Naive B cell (primary cell): ENCODE measurements at regions not wholly inside any gene's neighbourhood (a gene's known extent, or its start where the extent isn't known, plus 50 kb on each side); places are given as distances from the start of the nearest gene placed in this dataset.

ENCODE experiments used
- ATAC-seq, 2 donors: fragments of 150-1000 bp; cut with Tn5 transposase; 2 replicates each; pipeline ENCODE4 v1.10.0; 2021; ENCODE audit warnings: low read depth in 2 of 2, mild to moderate bottlenecking in 2 of 2, moderate library complexity in 2 of 2
- DNase-seq: peaks from one replicate; pipeline ENCODE4 v3.0.0; 2022
- H3K27ac Mint-ChIP-seq, 6 donors: one replicate each; pipeline ENCODE4 v1.8.0; 2020 to 2022; ENCODE audit warnings: mild to moderate bottlenecking in 6 of 6, mixed read lengths in 6 of 6, moderate library complexity in 5 of 6, inconsistent platforms in 2 of 6
- H3K27me3 Mint-ChIP-seq, 3 donors: one replicate each; pipeline ENCODE4 v1.8.0; 2021 to 2022; ENCODE audit warnings: mixed read lengths in 3 of 3, mild to moderate bottlenecking in 1 of 3
- H3K36me3 Mint-ChIP-seq, 2 donors: one replicate each; pipeline ENCODE4 v1.8.0; 2020 to 2022; ENCODE audit warnings: mixed read lengths in 2 of 2, inconsistent platforms in 1 of 2, mild to moderate bottlenecking in 1 of 2
- H3K4me1 Mint-ChIP-seq, 3 donors: one replicate each; pipeline ENCODE4 v1.8.0; 2020 to 2022; ENCODE audit warnings: mixed read lengths in 3 of 3, inconsistent platforms in 1 of 3, mild to moderate bottlenecking in 1 of 3, moderate library complexity in 1 of 3
- H3K4me3 Mint-ChIP-seq, 8 donors: one replicate each; pipeline ENCODE4 v1.8.0; 2020 to 2022; ENCODE audit warnings: mild to moderate bottlenecking in 8 of 8, mixed read lengths in 8 of 8, moderate library complexity in 8 of 8, inconsistent platforms in 2 of 8
- H3K9me3 Mint-ChIP-seq, 7 donors: one replicate each; pipeline ENCODE4 v1.8.0; 2020 to 2022; ENCODE audit warnings: mixed read lengths in 7 of 7, mild to moderate bottlenecking in 5 of 7, inconsistent platforms in 2 of 7, moderate library complexity in 1 of 7

GRCh38 chr11:11076879-11077278 lies 219.0 kb upstream of the ZBED5 start:
- ATAC-seq (no peak), DNase-seq (no peak)
- Mint-ChIP-seq H3K9me3 (no peaks in the 10 kb centered on the region), H3K27ac (no peak overlapping the region), H3K36me3 (no peaks in the 10 kb centered on the region), H3K4me1 (no peaks in the 10 kb centered on the region), H3K27me3 (peaks cover 28 to 45% (median 45%) of the 10 kb centered on the region in 3 donors), H3K4me3 (no peak overlapping the region)

DNA sequence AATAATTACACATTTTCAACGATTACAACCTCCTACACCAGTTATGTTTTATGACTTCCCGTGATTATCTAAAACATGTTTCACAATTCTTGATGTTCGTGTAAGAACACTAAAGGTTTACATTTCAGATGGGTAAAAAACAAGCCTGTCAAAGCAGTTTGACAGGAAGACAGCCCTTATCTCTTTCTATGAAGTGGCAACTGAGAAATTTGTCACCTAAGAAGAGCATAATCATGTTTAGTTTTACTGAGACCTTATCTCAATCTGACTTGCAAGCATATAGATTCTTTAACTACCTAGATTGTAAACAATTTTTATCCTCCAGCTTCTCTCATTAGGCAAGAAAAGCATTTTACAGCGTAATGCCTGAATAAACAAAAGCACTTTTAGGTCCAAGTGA lies 218.4 kb upstream of the ZBED5 start:
- Mint-ChIP-seq H3K9me3 (no peaks in the 10 kb centered on the region), H3K4me3 (no peak overlapping the region), H3K4me1 (no peaks in the 10 kb centered on the region), H3K36me3 (no peaks in the 10 kb centered on the region), H3K27me3 (peaks cover 33 to 50% (median 49%) of the 10 kb centered on the region in 3 donors), H3K27ac (no peak overlapping the region)
- ATAC-seq (no peak), DNase-seq (no peak)

DNA sequence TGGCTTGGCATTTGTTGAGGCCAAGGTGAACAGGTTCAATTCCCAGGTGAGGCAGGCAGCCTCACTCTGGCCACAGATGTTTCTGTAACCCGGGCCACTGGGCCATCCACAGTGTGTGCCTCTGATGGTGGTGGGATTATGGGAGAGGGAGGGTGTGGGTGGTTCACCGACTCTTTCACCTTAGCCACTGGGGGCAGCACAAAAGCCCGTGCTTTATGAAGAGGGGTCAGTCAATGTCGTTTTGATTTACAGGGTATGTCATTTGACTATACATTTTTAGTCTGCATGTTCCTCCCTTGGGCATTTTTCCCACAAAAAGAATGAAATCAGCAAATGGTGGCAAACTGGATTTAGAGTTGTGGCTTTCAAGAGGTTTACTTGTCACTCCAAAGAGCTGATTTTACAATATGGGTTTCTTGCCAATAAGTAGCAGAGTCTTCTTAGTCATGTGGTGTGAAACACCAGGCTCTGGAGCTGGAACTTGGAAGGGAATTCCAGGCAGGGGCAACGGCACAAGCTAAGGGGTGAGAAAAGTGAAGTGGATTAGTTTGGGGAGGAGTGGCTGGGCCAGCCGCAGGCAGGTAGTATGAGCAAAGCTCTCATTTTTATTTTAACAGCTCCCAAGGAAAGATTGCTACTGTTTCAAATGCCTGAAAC lies 217.8 kb upstream of the ZBED5 start:
- Mint-ChIP-seq H3K9me3 (no peaks in the 10 kb centered on the region), H3K4me3 (no peak overlapping the region), H3K27me3 (peaks cover 28 to 45% (median 44%) of the 10 kb centered on the region in 3 donors), H3K36me3 (no peaks in the 10 kb centered on the region), H3K27ac (peak overlapping the region in 1 of 6 donors; percentile 53), H3K4me1 (no peaks in the 10 kb centered on the region)
- ATAC-seq (no peak), DNase-seq (no peak)

DNA sequence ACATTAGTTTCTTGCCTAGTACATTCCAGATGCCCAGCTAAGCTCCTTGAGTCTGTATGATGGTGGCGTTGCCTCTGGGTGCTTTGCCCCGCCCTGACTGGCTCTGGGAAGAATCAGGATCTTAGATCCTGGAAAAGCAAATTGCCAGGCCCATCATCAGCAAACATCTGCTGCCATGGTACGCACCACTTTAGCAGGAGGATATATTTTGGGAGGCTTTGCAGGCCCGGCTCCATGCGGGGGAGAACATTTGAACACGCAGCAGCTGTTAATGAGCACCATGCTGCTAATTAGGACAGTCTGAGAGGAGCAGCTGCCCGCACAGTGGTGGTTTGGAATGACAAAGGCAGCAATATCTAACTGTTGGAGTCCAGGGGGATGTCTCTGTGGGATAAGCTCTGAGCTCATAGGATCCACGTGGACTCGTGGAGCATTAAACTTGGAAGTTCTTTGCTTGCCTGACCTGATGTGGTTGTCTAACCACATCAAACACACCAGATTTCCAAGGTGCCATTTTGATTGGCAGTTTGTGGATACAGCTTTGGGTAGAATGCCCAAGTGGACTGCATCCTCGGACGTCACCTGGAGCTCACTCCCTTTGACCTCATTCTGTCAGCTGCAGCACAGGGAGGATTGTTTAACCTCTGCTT lies 217.0 kb upstream of the ZBED5 start:
- DNase-seq = no peak

GRCh38 chr11:11073996-11074395 lies 216.1 kb upstream of the ZBED5 start:
- Mint-ChIP-seq H3K27ac (no peak overlapping the region), H3K9me3 (no peaks in the 10 kb centered on the region), H3K36me3 (no peaks in the 10 kb centered on the region), H3K4me1 (no peaks in the 10 kb centered on the region), H3K27me3 (peaks cover 20 to 35% (median 30%) of the 10 kb centered on the region in 3 donors), H3K4me3 (no peak overlapping the region)
- DNase-seq = no peak
- ATAC-seq = no peak

More for the DNA sequence above, 217.0 kb upstream of the ZBED5 start:
- ATAC-seq = no peak
- Mint-ChIP-seq H3K4me3 (peak overlapping the region in 1 of 8 donors; percentile 3), H3K36me3 (no peaks in the 10 kb centered on the region), H3K27ac (no peak overlapping the region), H3K4me1 (no peaks in the 10 kb centered on the region), H3K9me3 (no peaks in the 10 kb centered on the region), H3K27me3 (peaks cover 28 to 38% (median 38%) of the 10 kb centered on the region in 3 donors)

- ATAC-seq = no peak
These were observed 214.2 kb upstream of the ZBED5 start for GRCh38 chr11:11072067-11072466.

DNA sequence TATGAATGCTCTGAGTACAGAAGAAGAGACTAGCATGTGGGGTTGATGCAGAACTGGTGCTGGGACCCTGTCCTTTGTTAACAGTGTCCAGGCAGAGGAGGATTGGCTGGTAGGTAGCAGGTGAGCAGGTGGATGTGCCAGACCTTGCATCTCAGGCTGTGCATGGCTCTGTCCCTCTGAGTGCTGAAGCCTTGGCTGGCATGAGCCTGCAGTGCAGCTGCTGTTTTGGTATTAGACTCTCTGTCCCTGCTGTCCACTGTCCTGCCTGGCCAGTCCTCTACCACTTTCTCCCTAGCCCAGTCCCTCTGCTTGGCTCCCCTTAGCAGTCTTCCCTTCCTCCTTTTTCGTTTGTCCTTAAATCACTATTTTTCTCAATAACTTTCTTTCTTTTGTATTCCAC lies 213.6 kb upstream of the ZBED5 start:
- no peak for DNase-seq
- no peak overlapping the region for H3K4me3 Mint-ChIP-seq

More at GRCh38 chr11:11072067-11072466, 214.2 kb upstream of the ZBED5 start:
- no peaks in the 10 kb centered on the region for H3K36me3 Mint-ChIP-seq
- no peaks in the 10 kb centered on the region for H3K4me1 Mint-ChIP-seq
- no peaks in the 10 kb centered on the region for H3K9me3 Mint-ChIP-seq
- DNase-seq = no peak
- peaks cover 12 to 31% (median 19%) of the 10 kb centered on the region in 3 donors for H3K27me3 Mint-ChIP-seq
- no peak overlapping the region for H3K4me3 Mint-ChIP-seq
- no peak overlapping the region for H3K27ac Mint-ChIP-seq

GRCh38 chr11:11070976-11071375 lies 213.1 kb upstream of the ZBED5 start:
- no peaks in the 10 kb centered on the region for H3K36me3 Mint-ChIP-seq
- ATAC-seq = no peak
- no peak overlapping the region for H3K4me3 Mint-ChIP-seq

More for the DNA sequence above, 213.6 kb upstream of the ZBED5 start:
- no peaks in the 10 kb centered on the region for H3K4me1 Mint-ChIP-seq
- no peak overlapping the region for H3K27ac Mint-ChIP-seq
- ATAC-seq = no peak
- H3K36me3 Mint-ChIP-seq = no peaks in the 10 kb centered on the region
- H3K27me3 Mint-ChIP-seq = peaks cover 12 to 36% (median 21%) of the 10 kb centered on the region in 3 donors
- no peaks in the 10 kb centered on the region for H3K9me3 Mint-ChIP-seq

GRCh38 chr11:11069841-11070835 lies 212.3 kb upstream of the ZBED5 start:
- DNase-seq (no peak), ATAC-seq (no peak)
- H3K27me3 Mint-ChIP-seq = peaks cover 18 to 44% (median 30%) of the 10 kb centered on the region in 3 donors
- no peaks in the 10 kb centered on the region for H3K36me3 Mint-ChIP-seq
- H3K4me1 Mint-ChIP-seq = no peaks in the 10 kb centered on the region
- no peaks in the 10 kb centered on the region for H3K9me3 Mint-ChIP-seq
- H3K4me3 Mint-ChIP-seq = no peak overlapping the region
- no peak overlapping the region for H3K27ac Mint-ChIP-seq

More at GRCh38 chr11:11070976-11071375, 213.1 kb upstream of the ZBED5 start:
- Mint-ChIP-seq H3K27me3 (peaks cover 12 to 36% (median 23%) of the 10 kb centered on the region in 3 donors), H3K4me1 (no peaks in the 10 kb centered on the region), H3K9me3 (no peaks in the 10 kb centered on the region), H3K27ac (no peak overlapping the region)
- DNase-seq = no peak

- Mint-ChIP-seq H3K27ac (no peak overlapping the region), H3K36me3 (no peaks in the 10 kb centered on the region), H3K4me3 (no peak overlapping the region), H3K27me3 (peaks cover 13 to 38% (median 27%) of the 10 kb centered on the region in 3 donors), H3K4me1 (no peaks in the 10 kb centered on the region), H3K9me3 (no peaks in the 10 kb centered on the region)
- DNase-seq (no peak), ATAC-seq (no peak)
These were observed 210.3 kb upstream of the ZBED5 start for GRCh38 chr11:11068113-11068512.

DNA sequence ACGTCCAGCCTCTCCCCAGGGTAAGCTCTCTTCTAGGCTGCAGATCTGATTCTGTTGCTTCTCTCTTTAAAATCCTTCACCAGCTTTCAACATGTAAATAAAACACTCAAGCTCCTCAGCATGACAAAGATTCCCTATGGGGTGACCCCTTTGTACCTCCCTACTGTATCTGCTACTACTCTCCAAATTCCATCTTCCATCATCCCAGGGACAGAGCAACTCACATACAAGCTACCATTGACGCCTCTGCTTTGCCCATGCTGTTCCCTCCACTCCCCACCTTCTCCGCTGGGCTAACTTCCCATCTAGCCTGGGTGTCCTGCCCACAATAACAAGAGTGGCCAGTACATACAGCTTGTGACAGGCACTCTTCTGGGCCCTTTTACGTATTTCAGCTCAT lies 207.5 kb upstream of the ZBED5 start:
- Mint-ChIP-seq H3K36me3 (no peaks in the 10 kb centered on the region), H3K9me3 (peaks cover 0 to 2% (median 0%) of the 10 kb centered on the region in 7 donors), H3K27ac (no peak overlapping the region)

DNA sequence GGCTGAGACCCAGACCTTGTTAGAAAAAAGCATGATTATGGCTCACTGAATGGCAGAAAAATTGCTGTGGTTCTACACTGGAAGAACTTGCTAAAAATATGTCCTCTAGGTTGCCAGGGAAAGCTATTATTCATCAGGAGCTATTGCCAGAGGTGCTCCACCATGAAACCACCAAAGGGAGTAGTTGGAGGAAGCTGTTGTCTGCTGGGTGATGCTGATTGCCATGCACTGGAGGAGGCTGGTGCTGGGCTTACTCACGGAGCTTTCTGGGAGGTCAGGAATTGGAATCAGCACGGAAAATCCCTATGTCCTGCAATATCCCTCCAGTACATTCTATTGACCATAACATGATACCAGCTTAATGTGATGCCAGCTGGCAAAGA lies 199.6 kb upstream of the ZBED5 start:
- Mint-ChIP-seq H3K27me3 (peaks cover 17 to 73% (median 70%) of the 10 kb centered on the region in 3 donors), H3K4me3 (no peak overlapping the region), H3K27ac (no peak overlapping the region), H3K4me1 (no peaks in the 10 kb centered on the region), H3K36me3 (peaks cover 0 to 31% of the 10 kb centered on the region in 2 donors), H3K9me3 (peaks cover 5 to 58% (median 33%) of the 10 kb centered on the region in 7 donors)
- DNase-seq (no peak), ATAC-seq (no peak)

More for the DNA sequence above, 207.5 kb upstream of the ZBED5 start:
- Mint-ChIP-seq H3K27me3 (peaks cover 7 to 45% (median 37%) of the 10 kb centered on the region in 3 donors), H3K4me1 (no peaks in the 10 kb centered on the region), H3K4me3 (no peak overlapping the region)
- ATAC-seq (no peak), DNase-seq (no peak)

DNA sequence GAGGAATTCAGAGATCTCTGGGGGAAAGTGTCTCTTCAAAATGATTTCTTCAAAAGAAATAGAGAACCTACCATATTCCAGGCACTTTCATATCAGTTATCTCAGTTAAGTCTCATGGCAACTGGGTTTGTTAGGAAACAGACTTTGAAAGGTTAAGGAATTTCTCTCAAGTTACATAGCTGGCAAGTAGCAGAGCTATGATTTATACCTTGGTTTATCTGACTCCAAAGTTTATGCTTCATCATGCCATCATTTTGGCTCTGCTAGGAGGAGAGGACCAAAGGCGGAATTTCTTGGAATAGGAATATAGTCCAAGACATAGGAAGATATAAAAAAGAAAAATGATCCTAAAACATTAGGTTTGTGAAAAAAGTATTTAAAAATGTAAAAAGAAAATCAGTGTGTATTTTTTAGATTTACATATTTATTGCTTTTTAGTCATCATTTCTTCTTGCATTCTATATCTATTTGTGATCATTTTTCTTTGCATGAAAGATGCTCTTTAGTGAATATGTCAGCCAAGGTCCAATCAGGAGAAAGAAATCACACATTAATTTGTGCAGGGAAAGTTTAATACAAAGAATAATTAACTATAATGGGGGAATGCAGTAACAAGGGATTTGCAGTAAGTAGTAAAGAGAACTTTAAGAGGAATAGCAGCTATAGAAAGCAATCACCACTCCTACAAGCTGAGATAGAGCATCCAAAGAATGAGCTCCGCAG lies 199.1 kb upstream of the ZBED5 start:
- DNase-seq (no peak), ATAC-seq (no peak)
- Mint-ChIP-seq H3K9me3 (peaks cover 5 to 58% (median 33%) of the 10 kb centered on the region in 7 donors), H3K27ac (no peak overlapping the region), H3K4me1 (no peaks in the 10 kb centered on the region), H3K36me3 (peaks cover 0 to 31% of the 10 kb centered on the region in 2 donors), H3K4me3 (no peak overlapping the region), H3K27me3 (peaks cover 22 to 74% (median 72%) of the 10 kb centered on the region in 3 donors)
